ENCODE measurements at regions not wholly inside any gene's neighbourhood (a gene's known extent, or its start where the extent isn't known, plus 50 kb on each side); places are given as distances from the start of the nearest gene placed in this dataset.

- Histone ChIP-seq H3K9me3 (ENCODE audit: control insufficient read depth, low read length) (no peaks in the 10 kb centered on the region), H3K27ac (ENCODE audit: low read depth in 1 of 2, low read length in 2 of 2) (no peak overlapping the region)
- intact Hi-C loops (cut with DNase I): no loop called here
Observed at GRCh38 chr11:25691959-25692358, 640.0 kb upstream of the ANO3 start.

GRCh38 chr11:25702417-25702816 is 629.5 kb upstream of the ANO3 start:
- H3K4me3 ChIP-seq (ENCODE audit: low read length in 2 of 2): no peak overlapping the region
- WGBS, 2 donors: 93 to 97% methylated on average over 1 of the region's 1 CpG

More at GRCh38 chr11:25691959-25692358, 640.0 kb upstream of the ANO3 start:
- H3K4me1 ChIP-seq (ENCODE audit: control insufficient read depth in 1 of 2, insufficient read depth in 2 of 2, low read length in 2 of 2): no peaks in the 10 kb centered on the region
- no peak overlapping the region for H3K4me3 ChIP-seq (ENCODE audit: low read length in 2 of 2)
- no peaks in the 10 kb centered on the region for H3K27me3 ChIP-seq (ENCODE audit: control insufficient read depth in 1 of 2, insufficient read depth in 2 of 2, low read length in 1 of 2)
- no peak for ATAC-seq (ENCODE audit: low FRiP score)
- no peaks in the 10 kb centered on the region for H3K36me3 ChIP-seq (ENCODE audit: control insufficient read depth in 1 of 2, insufficient read depth in 2 of 2, low read length in 1 of 2)
- WGBS, 2 donors: 88% methylated on average over 8 of the region's 8 CpGs
- no peak for DNase-seq

GRCh38 chr11:25710975-25711374 is 621.0 kb upstream of the ANO3 start:
- H3K4me1 ChIP-seq (ENCODE audit: control insufficient read depth in 1 of 2, insufficient read depth in 2 of 2, low read length in 2 of 2): no peaks in the 10 kb centered on the region
- intact Hi-C loops (cut with DNase I): no loop called here
- no peaks in the 10 kb centered on the region for H3K27me3 ChIP-seq (ENCODE audit: control insufficient read depth in 1 of 2, insufficient read depth in 2 of 2, low read length in 1 of 2)
- no peaks in the 10 kb centered on the region for H3K9me3 ChIP-seq (ENCODE audit: control insufficient read depth, low read length)
- H3K4me3 ChIP-seq (ENCODE audit: low read length in 2 of 2): no peak overlapping the region
- DNase-seq: no peak
- H3K36me3 ChIP-seq (ENCODE audit: control insufficient read depth in 1 of 2, insufficient read depth in 2 of 2, low read length in 1 of 2): no peaks in the 10 kb centered on the region
- no peak overlapping the region for H3K27ac ChIP-seq (ENCODE audit: low read depth in 1 of 2, low read length in 2 of 2)
- ATAC-seq (ENCODE audit: low FRiP score): no peak

More at GRCh38 chr11:25702417-25702816, 629.5 kb upstream of the ANO3 start:
- H3K36me3 ChIP-seq (ENCODE audit: control insufficient read depth in 1 of 2, insufficient read depth in 2 of 2, low read length in 1 of 2): no peaks in the 10 kb centered on the region
- H3K9me3 ChIP-seq (ENCODE audit: control insufficient read depth, low read length): no peaks in the 10 kb centered on the region
- no peak for DNase-seq
- intact Hi-C loops (cut with DNase I): no loop called here
- no peak for ATAC-seq (ENCODE audit: low FRiP score)
- H3K27ac ChIP-seq (ENCODE audit: low read depth in 1 of 2, low read length in 2 of 2): no peak overlapping the region
- H3K27me3 ChIP-seq (ENCODE audit: control insufficient read depth in 1 of 2, insufficient read depth in 2 of 2, low read length in 1 of 2): no peaks in the 10 kb centered on the region
- H3K4me1 ChIP-seq (ENCODE audit: control insufficient read depth in 1 of 2, insufficient read depth in 2 of 2, low read length in 2 of 2): no peaks in the 10 kb centered on the region

- H3K9me3 ChIP-seq (ENCODE audit: control insufficient read depth, low read length): peaks cover 1% of the 10 kb centered on the region
- H3K36me3 ChIP-seq (ENCODE audit: control insufficient read depth in 1 of 2, insufficient read depth in 2 of 2, low read length in 1 of 2): no peaks in the 10 kb centered on the region
- ATAC-seq (ENCODE audit: low FRiP score) (no peak), DNase-seq (no peak)
- intact Hi-C loops (cut with DNase I): no loop called here
- 50 to 55% methylated on average over 2 of the region's 2 CpGs for WGBS, 2 donors
- H3K4me3 ChIP-seq (ENCODE audit: low read length in 2 of 2): no peak overlapping the region
- H3K27ac ChIP-seq (ENCODE audit: low read depth in 1 of 2, low read length in 2 of 2): no peak overlapping the region
- H3K27me3 ChIP-seq (ENCODE audit: control insufficient read depth in 1 of 2, insufficient read depth in 2 of 2, low read length in 1 of 2): no peaks in the 10 kb centered on the region
- no peaks in the 10 kb centered on the region for H3K4me1 ChIP-seq (ENCODE audit: control insufficient read depth in 1 of 2, insufficient read depth in 2 of 2, low read length in 2 of 2)
Observed at GRCh38 chr11:25727944-25728343, 604.0 kb upstream of the ANO3 start.

- WGBS, 2 donors: 93 to 94% methylated on average over 2 of the region's 2 CpGs
- H3K27me3 ChIP-seq (ENCODE audit: control insufficient read depth in 1 of 2, insufficient read depth in 2 of 2, low read length in 1 of 2): no peaks in the 10 kb centered on the region
- DNase-seq (no peak), ATAC-seq (ENCODE audit: low FRiP score) (no peak)
- H3K9me3 ChIP-seq (ENCODE audit: control insufficient read depth, low read length): peaks cover 1% of the 10 kb centered on the region
- intact Hi-C loops (cut with DNase I): no loop called here
- no peaks in the 10 kb centered on the region for H3K36me3 ChIP-seq (ENCODE audit: control insufficient read depth in 1 of 2, insufficient read depth in 2 of 2, low read length in 1 of 2)
- H3K4me1 ChIP-seq (ENCODE audit: control insufficient read depth in 1 of 2, insufficient read depth in 2 of 2, low read length in 2 of 2): no peaks in the 10 kb centered on the region
- H3K4me3 ChIP-seq (ENCODE audit: low read length in 2 of 2): no peak overlapping the region
- no peak overlapping the region for H3K27ac ChIP-seq (ENCODE audit: low read depth in 1 of 2, low read length in 2 of 2)
Observed at GRCh38 chr11:25730230-25730629, 601.7 kb upstream of the ANO3 start.

- H3K9me3 ChIP-seq (ENCODE audit: control insufficient read depth, low read length): peaks cover 1% of the 10 kb centered on the region
- DNase-seq (no peak), ATAC-seq (ENCODE audit: low FRiP score) (no peak)
- no peak overlapping the region for H3K27ac ChIP-seq (ENCODE audit: low read depth in 1 of 2, low read length in 2 of 2)
- H3K36me3 ChIP-seq (ENCODE audit: control insufficient read depth in 1 of 2, insufficient read depth in 2 of 2, low read length in 1 of 2): no peaks in the 10 kb centered on the region
- 5 to 6% methylated on average over 2 of the region's 2 CpGs for WGBS, 2 donors
- H3K4me1 ChIP-seq (ENCODE audit: control insufficient read depth in 1 of 2, insufficient read depth in 2 of 2, low read length in 2 of 2): no peaks in the 10 kb centered on the region
- H3K4me3 ChIP-seq (ENCODE audit: low read length in 2 of 2): no peak overlapping the region
- no peaks in the 10 kb centered on the region for H3K27me3 ChIP-seq (ENCODE audit: control insufficient read depth in 1 of 2, insufficient read depth in 2 of 2, low read length in 1 of 2)
- intact Hi-C loops (cut with DNase I): no loop called here
Observed at GRCh38 chr11:25733777-25734176, 598.2 kb upstream of the ANO3 start.

- Histone ChIP-seq H3K4me3 (ENCODE audit: low read length in 2 of 2) (no peak overlapping the region), H3K27me3 (ENCODE audit: control insufficient read depth in 1 of 2, insufficient read depth in 2 of 2, low read length in 1 of 2) (no peaks in the 10 kb centered on the region), H3K4me1 (ENCODE audit: control insufficient read depth in 1 of 2, insufficient read depth in 2 of 2, low read length in 2 of 2) (no peaks in the 10 kb centered on the region), H3K9me3 (ENCODE audit: control insufficient read depth, low read length) (no peaks in the 10 kb centered on the region), H3K36me3 (ENCODE audit: control insufficient read depth in 1 of 2, insufficient read depth in 2 of 2, low read length in 1 of 2) (no peaks in the 10 kb centered on the region), H3K27ac (ENCODE audit: low read depth in 1 of 2, low read length in 2 of 2) (no peak overlapping the region)
- DNase-seq: no peak
- WGBS, 2 donors: 33 to 38% methylated on average over 2 of the region's 2 CpGs
- intact Hi-C loops (cut with DNase I): no loop called here
- ATAC-seq (ENCODE audit: low FRiP score): no peak
Observed at GRCh38 chr11:25734591-25735211, 597.2 kb upstream of the ANO3 start.

GRCh38 chr11:25737071-25737675 is 594.8 kb upstream of the ANO3 start:
- H3K9me3 ChIP-seq (ENCODE audit: control insufficient read depth, low read length): no peaks in the 10 kb centered on the region
- 74 to 75% methylated on average over 3 of the region's 3 CpGs for WGBS, 2 donors
- H3K4me3 ChIP-seq (ENCODE audit: low read length in 2 of 2): no peak overlapping the region
- ATAC-seq (ENCODE audit: low FRiP score) (no peak), DNase-seq (no peak)
- H3K27me3 ChIP-seq (ENCODE audit: control insufficient read depth in 1 of 2, insufficient read depth in 2 of 2, low read length in 1 of 2): no peaks in the 10 kb centered on the region
- H3K36me3 ChIP-seq (ENCODE audit: control insufficient read depth in 1 of 2, insufficient read depth in 2 of 2, low read length in 1 of 2): no peaks in the 10 kb centered on the region
- no peaks in the 10 kb centered on the region for H3K4me1 ChIP-seq (ENCODE audit: control insufficient read depth in 1 of 2, insufficient read depth in 2 of 2, low read length in 2 of 2)
- H3K27ac ChIP-seq (ENCODE audit: low read depth in 1 of 2, low read length in 2 of 2): no peak overlapping the region
- intact Hi-C loops (cut with DNase I): no loop called here

GRCh38 chr11:25741886-25742285 is 590.0 kb upstream of the ANO3 start:
- intact Hi-C loops (cut with DNase I): no loop called here
- H3K4me1 ChIP-seq (ENCODE audit: control insufficient read depth in 1 of 2, insufficient read depth in 2 of 2, low read length in 2 of 2): no peaks in the 10 kb centered on the region
- DNase-seq: no peak
- 0 to 40% methylated on average over 1 of the region's 1 CpG for WGBS, 2 donors
- H3K27me3 ChIP-seq (ENCODE audit: control insufficient read depth in 1 of 2, insufficient read depth in 2 of 2, low read length in 1 of 2): no peaks in the 10 kb centered on the region
- no peak for ATAC-seq (ENCODE audit: low FRiP score)
- no peak overlapping the region for H3K4me3 ChIP-seq (ENCODE audit: low read length in 2 of 2)
- no peaks in the 10 kb centered on the region for H3K9me3 ChIP-seq (ENCODE audit: control insufficient read depth, low read length)
- H3K36me3 ChIP-seq (ENCODE audit: control insufficient read depth in 1 of 2, insufficient read depth in 2 of 2, low read length in 1 of 2): no peaks in the 10 kb centered on the region
- H3K27ac ChIP-seq (ENCODE audit: low read depth in 1 of 2, low read length in 2 of 2): no peak overlapping the region
